GM19372 (cell line): ENCODE measurements at regions not wholly inside any gene's neighbourhood (a gene's known extent, or its start where the extent isn't known, plus 50 kb on each side); places are given as distances from the start of the nearest gene placed in this dataset.

Experiments used
- ATAC-seq: cut with Tn5 transposase; IDR thresholded peaks from one replicate; pipeline ENCODE4 v1.9.1; 2021; ENCODE audit warnings: mild to moderate bottlenecking, low read depth, moderate library complexity; ENCODE audit not compliant: unreplicated experiment

DNA sequence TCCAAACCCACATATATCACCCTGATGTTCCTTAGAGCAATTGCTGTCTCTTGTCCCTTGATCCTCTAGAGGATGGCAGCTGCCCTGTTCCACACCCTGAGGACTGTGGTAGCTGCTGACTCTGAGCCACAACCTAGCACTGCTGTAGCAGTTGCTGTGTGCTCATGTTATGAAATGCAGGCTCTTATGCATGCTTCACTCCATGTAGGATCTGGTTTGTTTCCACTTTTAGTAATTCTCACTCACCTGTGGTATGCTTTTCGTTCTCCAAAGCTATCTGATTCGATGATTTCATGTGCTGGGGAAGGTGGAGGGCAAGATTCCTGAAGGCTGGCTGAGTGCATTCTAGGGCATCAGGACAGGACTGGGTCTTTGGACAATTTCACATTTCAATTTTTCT is 649.0 kb upstream of the RAB6C start:
- ATAC-seq, result no peak

DNA sequence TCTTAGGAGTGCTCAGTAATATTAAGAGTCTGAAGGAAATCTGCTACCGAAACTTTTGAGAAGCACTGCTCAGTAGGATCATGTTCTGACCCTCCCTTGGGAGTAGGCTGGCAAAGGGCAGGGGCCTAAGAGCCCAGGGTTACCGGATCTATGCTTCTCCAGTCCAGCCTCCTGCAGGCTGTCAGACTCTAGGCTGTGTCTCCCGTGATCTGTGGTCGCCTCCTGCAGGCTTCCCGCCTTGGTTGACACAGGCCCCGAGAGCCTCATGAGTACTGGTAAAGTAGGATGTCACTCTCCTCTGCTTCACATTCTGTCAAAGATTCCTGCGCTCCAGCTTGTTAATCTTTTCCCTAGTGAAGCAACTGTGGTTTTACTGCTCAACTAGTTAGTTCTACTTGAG is 647.8 kb upstream of the RAB6C start:
- no peak for ATAC-seq

DNA sequence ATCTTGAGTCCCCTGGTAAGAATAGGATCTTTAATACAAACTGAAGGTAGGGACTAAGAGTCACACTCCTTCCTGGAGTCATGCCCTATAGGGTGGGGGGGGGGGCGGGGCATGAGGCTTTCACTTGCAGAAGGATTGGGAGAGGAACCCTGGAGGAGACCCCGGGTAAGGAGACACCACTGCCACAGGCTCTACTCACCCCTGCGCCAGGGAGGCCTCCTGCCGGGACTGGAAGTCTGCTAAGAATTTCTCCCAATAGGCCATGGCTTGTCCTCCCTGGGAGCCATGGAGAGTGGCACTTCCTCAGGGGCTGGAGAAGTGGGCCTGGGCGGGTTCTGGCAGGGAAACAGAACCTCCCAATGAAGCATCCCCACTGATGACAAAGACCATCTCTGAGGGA is 645.3 kb upstream of the RAB6C start:
- no peak for ATAC-seq

DNA sequence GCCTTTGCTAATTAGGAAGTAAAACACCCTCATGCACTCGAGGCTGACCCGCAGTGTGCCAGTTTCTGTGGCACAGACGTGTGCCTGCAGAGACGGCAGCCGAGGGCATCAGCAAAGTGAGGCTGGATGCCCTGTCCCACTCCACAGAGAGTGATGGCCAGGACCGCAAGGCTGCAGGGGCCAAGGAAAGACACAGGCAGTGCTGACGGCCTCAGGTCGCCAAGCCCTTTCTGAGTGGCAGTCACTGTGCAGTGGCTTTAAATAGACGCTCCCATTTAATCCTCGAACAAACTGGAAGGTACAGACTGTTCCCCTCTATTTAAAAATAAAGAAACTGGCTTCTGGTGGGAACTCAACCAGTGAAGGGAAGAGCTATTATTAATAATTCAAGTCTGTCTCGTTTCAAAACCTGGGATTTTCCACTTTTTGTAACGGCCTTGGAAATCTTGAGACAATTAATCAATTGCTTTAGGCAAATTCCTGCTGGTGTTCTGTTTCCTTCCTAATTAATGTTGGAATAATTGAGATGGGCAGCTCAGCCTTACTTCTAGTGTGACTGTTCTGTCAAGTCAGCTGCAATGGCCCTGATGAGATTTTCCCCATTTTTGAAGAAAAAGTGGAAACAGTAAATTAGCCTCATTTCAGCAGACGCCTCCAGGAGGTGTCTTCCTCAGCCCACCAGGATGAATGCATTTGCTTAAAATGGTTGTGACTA is 644.6 kb upstream of the RAB6C start:
- ATAC-seq, result no peak

DNA sequence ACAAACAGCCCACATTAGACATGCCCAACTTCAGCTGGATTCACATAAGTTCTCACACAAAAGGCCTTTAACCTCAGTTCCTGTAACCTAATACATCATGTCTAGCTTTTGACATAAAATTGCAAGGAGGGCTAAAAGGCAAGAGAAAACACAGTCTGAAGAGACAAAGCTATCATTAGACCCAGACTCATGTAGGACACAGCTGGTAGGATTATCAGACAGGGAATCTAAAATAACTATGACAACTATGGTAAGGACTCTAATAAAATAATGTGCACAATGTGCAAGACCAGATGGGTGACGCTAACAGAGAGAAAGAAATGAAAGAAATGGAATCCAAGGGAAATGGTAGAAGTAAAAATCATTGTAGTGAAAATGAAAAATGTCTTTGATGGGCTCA is 643.2 kb upstream of the RAB6C start:
- ATAC-seq, result no peak

DNA sequence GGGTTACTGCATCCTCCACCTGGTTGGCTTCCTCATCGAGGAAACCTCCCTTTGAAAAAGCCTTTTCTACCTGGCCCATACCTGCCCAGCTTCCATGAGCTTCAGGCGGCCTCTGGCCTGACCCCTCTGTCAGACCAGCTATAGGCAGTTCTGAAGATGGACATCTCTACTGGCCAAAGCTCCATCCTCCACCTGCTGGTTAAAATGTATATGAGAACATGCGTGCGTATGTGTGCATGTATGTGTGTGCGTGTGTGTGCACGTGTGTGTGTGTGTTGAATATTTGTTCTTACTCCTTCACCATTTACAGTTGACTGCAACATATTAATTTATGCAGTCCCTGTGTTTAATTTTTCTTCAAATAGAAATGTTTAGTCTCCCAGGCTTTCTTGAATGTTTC is 642.4 kb upstream of the RAB6C start:
- no peak for ATAC-seq

DNA sequence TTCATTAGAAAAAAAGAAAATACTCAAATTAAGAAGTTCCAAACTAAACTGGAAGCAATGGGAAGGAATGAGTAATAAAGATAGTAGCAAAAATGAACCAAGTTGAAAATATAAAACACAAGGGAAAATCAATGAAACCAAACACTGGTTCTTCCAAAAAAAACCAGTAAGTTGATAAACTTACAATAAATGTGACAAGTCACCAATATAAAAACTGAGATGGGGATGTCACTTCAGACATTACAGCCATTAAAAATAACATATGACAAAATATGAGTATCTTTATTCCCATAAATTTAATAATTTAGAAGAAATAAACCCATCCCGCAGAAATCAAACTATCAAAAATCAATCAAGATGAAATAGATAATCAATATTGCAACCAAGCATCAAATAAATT is 633.9 kb upstream of the RAB6C start:
- no peak for ATAC-seq

DNA sequence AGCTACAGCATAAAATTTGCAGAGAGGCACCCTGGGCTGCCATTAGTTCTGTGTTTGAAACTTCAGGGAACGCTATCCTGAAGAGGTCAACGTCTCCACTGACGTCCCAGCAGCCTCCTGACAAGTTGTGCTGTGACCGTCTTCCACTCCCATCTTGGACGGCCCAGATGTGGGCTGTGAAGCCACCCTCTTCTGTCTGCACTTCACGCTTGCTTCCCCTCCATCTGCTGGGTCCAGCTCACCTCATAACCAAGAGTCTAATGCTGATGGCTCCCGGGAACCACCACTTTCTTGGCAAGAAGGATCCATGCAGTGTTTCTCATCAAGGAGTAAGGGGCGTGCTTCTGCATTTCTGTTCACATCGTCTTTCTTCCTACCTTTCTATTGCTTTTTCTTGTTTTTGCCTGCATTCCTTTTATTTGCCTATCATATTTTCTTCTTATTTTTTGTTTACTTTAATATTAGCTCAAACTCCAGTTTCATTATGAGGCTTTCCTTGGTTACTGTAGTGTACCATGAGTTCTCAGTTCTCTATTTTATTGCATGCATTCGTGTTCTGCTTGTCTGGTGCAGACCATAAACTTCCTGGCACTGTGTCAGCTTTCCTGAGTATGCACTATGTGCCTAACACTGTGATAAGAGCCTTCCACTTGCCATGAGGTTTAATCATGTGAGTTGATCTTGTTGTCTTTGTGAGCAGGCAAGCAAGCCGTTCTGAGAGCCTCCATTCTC is 631.8 kb upstream of the RAB6C start:
- peak; percentile 100 for ATAC-seq

DNA sequence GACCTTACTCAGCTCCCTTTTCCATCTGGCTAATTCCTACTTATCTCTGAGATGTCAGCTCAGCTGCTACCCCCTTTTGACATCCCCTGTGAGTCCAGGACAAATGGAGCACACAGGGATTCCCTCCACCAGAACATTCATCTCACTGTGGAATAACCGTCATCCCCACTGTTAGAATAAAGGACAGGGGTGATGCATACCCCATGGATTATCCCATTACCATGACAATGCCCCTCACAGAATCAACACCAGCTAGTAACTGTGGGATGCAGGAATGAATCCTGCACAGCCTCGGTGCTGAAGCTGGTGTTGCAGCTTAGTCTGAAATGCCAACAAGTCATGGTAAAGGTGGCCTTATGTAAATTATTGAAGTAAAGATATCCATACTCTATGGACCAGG is 624.8 kb upstream of the RAB6C start:
- ATAC-seq, result no peak

DNA sequence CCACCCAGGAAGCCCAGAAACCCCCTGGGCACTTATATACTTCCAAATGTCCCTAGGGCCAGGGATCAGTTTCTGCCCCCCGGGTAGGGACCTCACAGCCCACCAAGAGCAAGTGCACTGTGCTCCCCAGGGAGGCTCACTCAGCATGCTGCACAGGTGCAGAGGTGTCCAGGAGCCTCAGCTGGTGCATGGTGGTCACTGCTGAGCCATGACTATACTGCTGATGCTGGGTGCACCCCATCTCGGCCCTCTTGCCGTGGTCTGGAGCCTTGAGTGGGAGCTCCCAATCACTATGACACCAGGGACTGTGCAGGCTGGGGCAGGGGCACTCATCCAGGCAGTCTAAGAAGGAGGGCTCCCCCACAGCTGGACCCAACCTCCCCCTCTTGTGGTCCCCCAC is 617.8 kb upstream of the RAB6C start:
- ATAC-seq, result no peak

DNA sequence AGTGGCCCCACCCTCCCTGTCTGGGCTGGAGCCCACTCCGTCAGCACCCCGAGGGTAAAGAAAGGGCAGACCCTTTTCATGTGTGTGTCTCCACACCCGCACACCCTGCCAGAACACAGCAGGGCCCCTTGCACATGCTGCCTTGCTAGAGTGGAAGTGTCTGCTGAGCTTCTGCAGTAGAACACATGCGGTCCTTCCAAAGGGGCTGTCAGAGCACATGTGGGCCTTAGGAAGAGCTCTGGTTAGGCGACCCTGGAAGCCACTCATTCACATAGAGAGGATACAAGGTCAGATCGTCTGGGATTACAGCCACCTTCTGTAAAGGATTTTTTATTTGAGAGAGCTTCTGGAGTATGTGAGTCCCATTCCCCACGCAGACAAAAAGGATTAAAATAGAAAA is 613.2 kb upstream of the RAB6C start:
- ATAC-seq, result no peak

DNA sequence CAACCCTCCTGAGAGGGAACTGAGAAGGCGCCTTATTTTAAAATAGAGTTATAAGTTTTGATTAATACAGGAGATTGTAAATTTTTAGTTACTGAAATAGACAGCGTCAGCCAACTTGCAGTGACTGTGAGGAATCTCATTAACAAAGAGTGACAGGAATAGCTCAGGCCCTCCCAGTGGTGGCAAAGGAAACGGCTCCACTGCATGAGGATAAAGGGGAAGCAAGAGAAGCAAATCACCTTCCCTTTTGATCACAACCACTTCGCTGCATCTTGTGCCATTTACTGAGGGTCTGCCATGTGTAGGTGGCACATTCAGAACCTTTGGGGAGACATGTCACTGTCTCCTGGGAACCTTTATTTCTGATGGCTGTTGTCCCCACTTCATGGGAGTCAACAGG is 612.4 kb upstream of the RAB6C start:
- ATAC-seq, result no peak

DNA sequence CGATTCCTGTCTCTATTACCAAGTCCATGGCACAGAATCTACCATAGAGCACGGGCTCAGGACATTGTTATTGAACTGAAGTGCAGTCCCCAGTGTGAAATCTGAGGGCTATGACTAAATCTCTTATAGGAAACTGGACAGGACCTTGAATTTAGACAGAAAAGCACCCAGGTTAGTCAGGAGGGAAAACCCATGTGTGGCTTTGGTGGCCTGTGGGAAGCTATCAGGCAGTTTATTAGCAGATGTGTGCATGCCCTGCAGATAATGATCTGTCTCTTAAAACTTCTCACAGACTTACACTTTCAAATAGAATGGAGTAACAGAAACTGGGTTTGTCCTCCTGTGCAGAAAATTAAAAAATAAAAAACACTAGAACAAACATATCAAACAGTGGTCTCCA is 610.0 kb upstream of the RAB6C start:
- peak; percentile 57 for ATAC-seq

DNA sequence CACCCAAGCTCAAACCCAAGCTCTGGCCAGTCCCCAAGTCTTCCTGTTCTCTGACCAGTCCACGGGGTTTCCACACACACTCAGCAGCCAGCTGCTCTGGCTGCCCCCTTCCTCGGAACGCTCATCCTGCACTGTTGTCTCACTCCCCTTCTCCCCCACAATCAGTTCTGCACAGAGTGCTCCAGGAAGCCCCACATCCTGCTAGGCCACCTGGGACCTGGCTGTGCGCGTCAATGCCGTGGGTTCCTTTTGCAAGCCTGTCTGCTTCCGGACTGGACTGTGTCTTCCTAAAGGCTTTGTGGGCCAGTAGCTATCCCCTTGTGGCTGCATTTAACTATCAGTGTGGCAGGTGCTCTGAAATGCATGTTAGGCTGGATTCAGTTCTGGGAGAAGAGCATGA is 605.0 kb upstream of the RAB6C start:
- no peak for ATAC-seq

DNA sequence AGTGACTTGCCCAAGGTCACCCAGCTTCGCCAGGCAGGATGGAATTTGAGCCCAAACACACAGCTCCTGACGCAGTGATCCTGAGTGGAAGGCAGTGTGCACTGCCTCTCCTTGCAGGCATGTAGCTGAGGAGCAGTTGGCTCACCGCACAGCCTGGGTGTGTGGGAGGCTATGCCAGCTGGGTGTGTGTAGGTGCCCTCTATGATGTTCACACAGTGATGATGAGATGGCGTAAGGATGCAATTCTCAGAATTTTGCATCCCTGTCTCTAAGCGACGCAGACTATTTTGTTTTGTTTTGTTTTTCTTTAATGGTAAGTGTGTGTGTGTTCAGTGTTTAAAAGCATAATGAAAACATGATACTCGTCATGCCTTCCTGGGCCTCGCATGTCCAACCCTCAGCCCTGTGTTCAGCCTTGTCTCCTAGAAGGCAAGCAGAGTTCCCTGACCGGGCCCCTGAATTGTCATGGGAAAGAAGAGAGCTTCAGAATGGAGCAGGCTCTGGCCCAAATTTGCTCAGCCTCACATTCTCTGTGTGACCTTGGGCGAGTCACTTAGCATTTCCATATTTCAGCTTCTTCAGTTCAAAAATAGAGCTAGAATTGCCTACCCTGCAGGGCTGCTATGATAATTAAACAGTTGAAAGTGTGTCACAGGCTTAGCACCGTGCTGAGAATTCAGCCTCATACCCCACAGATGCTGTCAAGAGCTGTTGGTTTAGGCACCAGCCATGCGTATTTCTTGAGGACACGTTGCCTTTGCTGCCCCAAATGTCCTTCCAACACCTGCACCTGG is 603.6 kb upstream of the RAB6C start:
- ATAC-seq, result no peak

DNA sequence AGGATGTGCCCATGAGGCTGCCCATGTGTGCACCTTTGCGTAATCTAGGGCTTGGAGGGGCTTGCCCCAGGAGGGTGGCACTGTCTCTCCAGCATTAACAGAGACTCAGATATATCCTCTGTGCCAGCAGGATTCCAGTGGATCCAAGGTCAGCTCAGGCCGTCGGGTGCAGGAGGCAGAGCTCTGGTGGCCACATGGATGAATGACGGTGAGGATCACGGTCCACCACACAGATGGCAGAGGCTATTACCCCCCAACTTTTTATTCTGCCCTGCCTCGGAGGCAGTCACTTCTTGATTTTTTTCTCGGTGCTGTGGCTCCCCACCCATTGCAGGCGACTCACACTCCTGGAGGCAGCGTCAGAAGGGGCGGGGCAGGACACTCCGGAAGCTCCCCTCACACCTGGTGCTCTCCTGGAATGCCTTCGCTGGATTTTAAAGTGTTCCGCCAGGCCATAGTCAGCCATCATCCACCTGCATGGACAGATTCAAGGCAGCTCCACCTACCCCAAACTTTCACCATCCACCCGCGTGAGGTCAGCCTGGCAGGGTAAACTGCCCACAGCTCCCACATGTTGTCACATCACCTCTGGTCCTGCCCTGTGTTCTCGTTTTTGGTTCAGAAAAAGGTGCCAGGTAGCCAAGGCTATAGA is 602.9 kb upstream of the RAB6C start:
- no peak for ATAC-seq

DNA sequence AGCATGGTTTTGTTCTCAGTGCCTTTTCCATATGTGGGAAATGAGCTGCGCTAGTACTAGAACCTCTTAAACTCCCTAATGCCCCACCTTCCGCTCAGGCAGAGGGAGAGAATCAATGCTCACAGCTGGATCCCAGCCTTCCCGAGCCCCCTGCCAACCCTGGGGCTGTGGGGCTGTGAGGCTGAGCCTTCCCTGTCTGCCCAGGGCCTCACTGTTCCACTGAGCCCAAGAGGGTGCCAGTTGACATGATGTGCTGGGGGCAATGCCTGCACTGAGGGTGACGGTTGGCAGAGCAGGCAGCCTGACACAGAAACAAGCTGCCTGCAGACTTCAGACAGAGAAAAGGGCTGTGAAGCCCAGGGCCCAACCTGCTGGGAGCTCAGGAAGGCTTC is 602.4 kb upstream of the RAB6C start:
- no peak for ATAC-seq

DNA sequence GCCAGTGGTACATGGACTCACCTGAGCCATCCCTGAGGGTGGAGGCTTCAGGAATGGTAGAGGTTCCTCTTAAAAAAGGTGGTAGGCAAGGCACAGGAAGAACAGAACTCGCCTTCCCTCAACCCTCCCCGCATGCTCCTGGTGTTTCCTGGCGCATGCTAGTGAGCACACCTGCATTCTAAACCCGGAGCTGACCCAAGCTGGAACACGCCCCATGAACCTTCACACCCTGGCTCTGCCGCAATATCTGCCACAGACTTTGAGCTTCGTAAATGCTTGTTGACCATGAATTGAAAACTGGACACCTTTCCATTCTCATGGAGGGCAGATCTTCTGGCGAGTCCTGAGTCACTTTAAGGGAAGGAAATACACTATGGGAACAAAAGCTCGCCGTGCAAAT is 601.3 kb upstream of the RAB6C start:
- ATAC-seq, result no peak

DNA sequence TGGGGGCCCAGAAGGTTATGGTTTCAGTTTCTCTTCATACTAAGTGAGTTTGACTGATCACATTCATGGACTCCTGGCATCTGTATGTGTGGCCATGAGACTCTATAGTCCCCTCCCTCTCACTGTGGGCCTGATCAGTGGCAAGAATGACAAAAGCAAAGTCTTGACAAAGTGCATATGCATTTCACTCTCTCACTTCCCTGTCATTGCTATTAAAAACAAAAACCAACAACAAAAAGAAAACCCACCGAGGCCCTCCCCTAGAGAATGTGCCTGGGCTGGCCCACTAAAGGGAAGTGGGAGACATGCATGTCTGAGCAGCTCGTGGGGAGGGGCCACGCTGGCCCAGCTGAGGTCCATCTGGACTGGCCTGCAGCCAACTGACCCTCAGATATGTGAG is 600.1 kb upstream of the RAB6C start:
- ATAC-seq, result peak; percentile 72

DNA sequence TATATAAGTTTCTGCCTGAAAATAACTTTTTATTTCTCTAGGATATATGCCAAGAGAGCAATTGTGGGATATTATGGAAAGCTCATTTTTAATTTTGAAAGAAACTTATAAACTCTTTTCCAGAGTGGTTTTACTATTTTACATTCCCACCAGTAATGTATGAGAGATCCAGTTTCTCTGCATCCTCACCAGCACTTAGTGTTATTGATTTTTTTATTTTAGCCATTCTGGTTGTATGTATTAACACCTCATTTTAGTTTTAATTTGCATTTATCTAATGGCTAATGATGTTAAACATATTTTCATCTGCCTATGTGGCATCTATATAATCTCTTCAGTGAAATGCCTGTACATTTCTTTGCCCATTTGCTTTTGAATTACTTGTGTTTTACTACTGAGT is 597.7 kb upstream of the RAB6C start:
- no peak for ATAC-seq

DNA sequence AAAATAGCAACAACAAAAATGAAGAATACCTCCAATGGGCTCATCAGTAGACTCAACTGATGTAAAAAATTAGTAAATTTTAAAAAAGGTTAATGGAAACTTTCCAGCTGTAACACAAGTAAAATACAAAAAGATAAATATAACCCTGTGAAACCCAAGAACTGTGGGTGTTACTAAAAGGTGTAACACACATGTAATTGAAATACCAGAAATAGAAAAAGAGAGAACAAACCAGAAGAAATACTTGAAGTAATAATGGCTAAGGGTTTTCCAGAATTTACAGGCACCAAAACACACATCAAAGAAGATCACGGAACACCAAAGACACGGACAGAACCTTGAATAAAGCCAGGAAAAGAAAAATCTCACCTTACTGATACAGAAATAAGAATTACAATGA is 590.6 kb upstream of the RAB6C start:
- ATAC-seq, result no peak
